NCI-H510A (cell line): ENCODE measurements at regions not wholly inside any gene's neighbourhood (a gene's known extent, or its start where the extent isn't known, plus 50 kb on each side); places are given as distances from the start of the nearest gene placed in this dataset.

ENCODE experiments used
- DNase-seq: peaks from one replicate; lab custom pipeline; 2025; lab: John Stamatoyannopoulos, UW

GRCh38 chr1:30198795-30199403, 524.5 kb downstream of the MATN1 start:
- no peak for DNase-seq

GRCh38 chr1:30198451-30198760, 525.0 kb downstream of the MATN1 start:
- no peak for DNase-seq

GRCh38 chr1:30197639-30198450, 525.5 kb downstream of the MATN1 start:
- DNase-seq = no peak

GRCh38 chr1:30196872-30197638, 526.3 kb downstream of the MATN1 start:
- DNase-seq = no peak

GRCh38 chr1:30196457-30196856, 526.9 kb downstream of the MATN1 start:
- no peak for DNase-seq

- no peak for DNase-seq
These were observed 527.8 kb downstream of the MATN1 start for GRCh38 chr1:30195424-30196134.

- no peak for DNase-seq
These were observed 528.5 kb downstream of the MATN1 start for GRCh38 chr1:30194741-30195423.

GRCh38 chr1:30194046-30194619, 529.3 kb downstream of the MATN1 start:
- DNase-seq = no peak

- no peak for DNase-seq
These were observed 530.3 kb downstream of the MATN1 start for GRCh38 chr1:30192969-30193630.

- DNase-seq = no peak
These were observed 532.2 kb downstream of the MATN1 start for GRCh38 chr1:30191154-30191702.

- DNase-seq = no peak
These were observed 532.8 kb downstream of the MATN1 start for GRCh38 chr1:30190511-30191153.

- no peak for DNase-seq
These were observed 533.4 kb downstream of the MATN1 start for GRCh38 chr1:30189818-30190500.

GRCh38 chr1:30188999-30189398, 534.4 kb downstream of the MATN1 start:
- DNase-seq = no peak

GRCh38 chr1:30188329-30188728, 535.1 kb downstream of the MATN1 start:
- no peak for DNase-seq

GRCh38 chr1:30187413-30188023, 535.9 kb downstream of the MATN1 start:
- no peak for DNase-seq

GRCh38 chr1:30186586-30186985, 536.8 kb downstream of the MATN1 start:
- no peak for DNase-seq

GRCh38 chr1:30185809-30186208, 537.6 kb downstream of the MATN1 start:
- DNase-seq = no peak

GRCh38 chr1:30185313-30185712, 538.1 kb downstream of the MATN1 start:
- DNase-seq = no peak
